Coronary artery (tissue), 2 donors: ENCODE measurements at regions not wholly inside any gene's neighbourhood (a gene's known extent, or its start where the extent isn't known, plus 50 kb on each side); places are given as distances from the start of the nearest gene placed in this dataset.
"Not testable (repeated sequence)": the region's sequence is repeated elsewhere in the genome, so short reads cannot be mapped to it uniquely, and the experiment has no call there.

Source experiments
- DNase-seq: peaks from one replicate; pipeline ENCODE4 v3.0.0-alpha.2; 2017; ENCODE audit warnings: low spot score
- H3K27ac ChIP-seq, 2 donors: fragments of 200-600 bp; sonication (generic); one replicate each; pipeline ENCODE4 v1.5.1; 2016 to 2019
- H3K4me3 ChIP-seq: fragments of 200-600 bp; sonication (generic); 2 replicates; pipeline ENCODE4 v1.5.1; 2016; ENCODE audit warnings: mild to moderate bottlenecking, moderate library complexity
- CTCF ChIP-seq: fragments of 200-600 bp; sonication (generic); IDR thresholded peaks from one replicate; pipeline ENCODE4 v1.5.1; 2019; ENCODE audit warnings: antibody characterized with exemption

GRCh38 chr16:8126313-8126712 is 464.0 kb downstream of the TMEM114 start:
- H3K4me3 ChIP-seq, result no peak overlapping the region
- H3K27ac ChIP-seq, result no peak overlapping the region
- TF ChIP-seq CTCF, result no peak
- DNase-seq, result no peak

DNA sequence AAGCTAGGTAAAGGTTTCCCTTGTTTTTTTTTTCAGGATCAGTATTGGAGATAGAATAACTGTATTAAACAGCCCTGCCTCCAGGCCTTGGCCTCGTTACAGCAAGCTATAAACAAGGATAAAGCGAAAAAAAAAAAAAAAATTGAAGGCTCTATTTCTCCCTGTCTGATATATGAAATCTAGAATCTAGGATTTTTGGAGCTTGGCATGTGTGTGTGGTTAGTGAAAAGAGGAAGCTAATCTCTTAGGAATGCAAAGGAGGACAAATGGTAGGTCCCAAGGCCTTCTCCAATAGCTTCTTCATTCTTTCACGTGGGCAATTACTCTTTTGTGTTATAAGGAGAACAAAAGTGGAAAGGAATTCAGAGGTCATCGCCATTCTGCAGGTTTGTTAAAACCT is 470.3 kb downstream of the TMEM114 start:
- Histone ChIP-seq H3K4me3 (no peak overlapping the region), H3K27ac (no peak overlapping the region)
- TF ChIP-seq CTCF, result no peak
- DNase-seq, result no peak

DNA sequence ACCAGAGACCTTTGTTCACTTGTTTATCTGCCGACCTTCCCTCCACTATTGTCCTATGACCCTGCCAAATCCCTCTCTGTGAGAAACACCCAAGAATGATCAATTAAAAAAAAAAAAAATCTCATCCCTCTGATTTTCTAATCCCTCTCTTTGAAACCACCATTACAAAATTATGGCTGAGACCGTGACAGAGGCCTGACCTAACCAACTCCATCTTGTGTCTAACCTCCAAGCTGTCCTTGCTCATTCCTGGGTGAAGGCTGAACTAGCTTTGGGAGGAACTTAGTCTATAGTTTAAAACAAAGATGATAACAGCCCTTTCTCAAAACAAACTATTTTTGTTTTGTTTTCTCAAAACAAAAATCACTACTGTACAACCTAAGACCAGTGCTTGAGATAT is 474.5 kb downstream of the TMEM114 start:
- no peak for TF ChIP-seq CTCF
- H3K27ac ChIP-seq, result no peak overlapping the region
- H3K4me3 ChIP-seq, result no peak overlapping the region
- DNase-seq, result no peak

DNA sequence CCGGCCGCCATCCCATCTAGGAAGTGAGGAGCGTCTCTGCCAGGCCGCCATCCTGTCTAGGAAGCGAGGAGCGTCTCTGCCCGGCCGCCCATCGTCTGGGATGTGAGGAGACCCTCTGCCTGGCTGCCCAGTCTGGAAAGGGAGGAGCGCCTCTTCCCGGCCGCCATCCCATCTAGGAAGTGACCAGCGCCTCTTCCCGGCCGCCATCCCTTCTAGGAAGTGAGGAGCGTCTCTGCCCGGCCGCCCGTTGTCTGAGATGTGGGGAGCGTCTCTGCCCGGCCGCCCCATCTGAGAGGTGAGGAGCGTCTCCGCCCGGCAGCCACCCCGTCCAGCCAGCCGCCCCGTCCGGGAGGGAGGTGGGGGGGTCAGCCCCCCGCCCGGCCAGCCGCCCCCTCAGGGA is 475.4 kb downstream of the TMEM114 start:
- H3K27ac ChIP-seq, DNase-seq, H3K4me3 ChIP-seq: not testable (repeated sequence)

GRCh38 chr16:8113843-8114242 is 476.5 kb downstream of the TMEM114 start:
- TF ChIP-seq CTCF, result no peak
- DNase-seq, result no peak

DNA sequence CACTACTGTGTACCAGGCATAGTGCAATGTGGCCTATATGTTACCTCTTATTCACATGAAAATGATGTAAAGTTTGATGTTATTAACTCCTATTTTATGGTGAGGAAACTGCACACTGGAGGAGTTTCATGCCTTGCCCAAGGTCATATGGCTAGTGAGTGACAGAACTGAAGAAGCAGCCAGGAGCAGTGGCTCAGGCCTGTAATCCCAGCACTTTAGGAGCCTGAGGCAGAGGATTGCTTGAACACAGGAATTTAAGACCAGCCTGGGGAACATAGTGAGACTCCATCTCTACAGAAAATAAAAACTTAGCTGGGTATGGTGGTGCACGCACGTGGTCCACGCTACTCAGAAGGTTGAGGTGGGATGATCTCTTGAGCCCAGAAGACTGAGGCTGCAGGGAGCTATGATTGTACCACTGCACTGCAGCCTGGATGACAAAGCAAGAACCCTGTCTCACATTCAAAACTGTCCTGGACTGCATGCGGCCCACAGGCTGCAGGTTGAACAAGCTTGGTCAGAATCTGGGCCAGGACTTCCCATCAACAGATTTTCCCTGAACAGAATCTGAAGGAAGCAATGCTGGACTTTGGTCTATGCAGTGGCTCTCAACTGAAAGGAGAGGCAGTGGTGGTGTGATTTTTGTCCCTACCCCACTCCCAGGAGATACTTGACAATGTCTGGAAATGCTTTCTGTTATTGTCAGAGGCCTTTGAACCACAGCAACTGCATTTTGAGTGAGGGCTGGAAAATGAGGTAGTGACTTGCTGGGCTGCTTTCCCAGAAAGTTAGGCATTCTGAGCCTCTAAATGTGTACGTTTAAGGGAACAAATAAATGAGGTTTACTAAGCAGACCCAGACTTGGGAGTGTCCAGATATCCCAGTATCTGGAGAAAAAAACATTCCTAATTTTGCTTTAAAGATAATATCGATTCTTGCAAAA is 479.5 kb downstream of the TMEM114 start:
- TF ChIP-seq CTCF, result no peak
- Histone ChIP-seq H3K4me3 (no peak overlapping the region), H3K27ac (no peak overlapping the region)
- DNase-seq, result no peak

More at GRCh38 chr16:8113843-8114242, 476.5 kb downstream of the TMEM114 start:
- Histone ChIP-seq H3K4me3 (no peak overlapping the region), H3K27ac (no peak overlapping the region)

GRCh38 chr16:8109510-8110369 is 480.6 kb downstream of the TMEM114 start:
- Histone ChIP-seq H3K27ac (no peak overlapping the region), H3K4me3 (no peak overlapping the region)
- no peak for DNase-seq
- no peak for TF ChIP-seq CTCF
